Stimulated activated naive CD8-positive, alpha-beta T cell treated with anti-CD3 and anti-CD28 coated beads, Interleukin-15, Interleukin-2, amounts not matched to agents 100 ng/mL and 50 ng/mL, for 24 hours (primary cell): ENCODE measurements at regions not wholly inside any gene's neighbourhood (a gene's known extent, or its start where the extent isn't known, plus 50 kb on each side); places are given as distances from the start of the nearest gene placed in this dataset.
"Not testable (repeated sequence)": the region's sequence is repeated elsewhere in the genome, so short reads cannot be mapped to it uniquely, and the experiment has no call there.

ENCODE experiments used
- H3K27ac Mint-ChIP-seq: one replicate; pipeline ENCODE4 v1.8.0; 2021; ENCODE audit warnings: mild to moderate bottlenecking, mixed read lengths
- H3K27me3 Mint-ChIP-seq: one replicate; pipeline ENCODE4 v1.8.0; 2021; ENCODE audit warnings: mixed read lengths
- H3K36me3 Mint-ChIP-seq: one replicate; pipeline ENCODE4 v1.8.0; 2021; ENCODE audit warnings: low read depth, mixed read lengths
- H3K4me1 Mint-ChIP-seq: one replicate; pipeline ENCODE4 v1.8.0; 2021; ENCODE audit warnings: low read depth, mixed read lengths
- H3K4me3 Mint-ChIP-seq: one replicate; pipeline ENCODE4 v1.8.0; 2021; ENCODE audit warnings: mild to moderate bottlenecking, mixed read lengths
- H3K9me3 Mint-ChIP-seq: one replicate; pipeline ENCODE4 v1.8.0; 2021; ENCODE audit warnings: mixed read lengths

- H3K27ac Mint-ChIP-seq = no peak overlapping the region
- no peak overlapping the region for H3K4me3 Mint-ChIP-seq
- H3K9me3 Mint-ChIP-seq = no peaks in the 10 kb centered on the region
- H3K27me3 Mint-ChIP-seq = peaks cover 4% of the 10 kb centered on the region
- peaks cover 13% of the 10 kb centered on the region for H3K4me1 Mint-ChIP-seq
- H3K36me3 Mint-ChIP-seq = no peaks in the 10 kb centered on the region
Observed at GRCh38 chr1:181180407-181181031, 92.0 kb downstream of the IER5 start.

GRCh38 chr1:181181792-181182585 is 93.5 kb downstream of the IER5 start:
- Mint-ChIP-seq H3K36me3 (no peaks in the 10 kb centered on the region), H3K27ac (no peak overlapping the region), H3K27me3 (peaks cover 10% of the 10 kb centered on the region), H3K4me3 (no peak overlapping the region), H3K9me3 (no peaks in the 10 kb centered on the region), H3K4me1 (peaks cover 13% of the 10 kb centered on the region)

GRCh38 chr1:181184621-181185020 is 96.1 kb downstream of the IER5 start:
- peaks cover 15% of the 10 kb centered on the region for H3K27me3 Mint-ChIP-seq
- no peak overlapping the region for H3K4me3 Mint-ChIP-seq
- no peaks in the 10 kb centered on the region for H3K9me3 Mint-ChIP-seq
- H3K4me1 Mint-ChIP-seq = peaks cover 9% of the 10 kb centered on the region
- H3K36me3 Mint-ChIP-seq = no peaks in the 10 kb centered on the region
- no peak overlapping the region for H3K27ac Mint-ChIP-seq

- no peaks in the 10 kb centered on the region for H3K9me3 Mint-ChIP-seq
- no peak overlapping the region for H3K4me3 Mint-ChIP-seq
- H3K27me3 Mint-ChIP-seq = peaks cover 15% of the 10 kb centered on the region
- no peak overlapping the region for H3K27ac Mint-ChIP-seq
- no peaks in the 10 kb centered on the region for H3K36me3 Mint-ChIP-seq
- peaks cover under 1% of the 10 kb centered on the region for H3K4me1 Mint-ChIP-seq
Observed at GRCh38 chr1:181185461-181185860, 97.0 kb downstream of the IER5 start.

GRCh38 chr1:181186133-181186532 is 97.6 kb downstream of the IER5 start:
- peaks cover 15% of the 10 kb centered on the region for H3K27me3 Mint-ChIP-seq
- H3K27ac Mint-ChIP-seq, H3K36me3 Mint-ChIP-seq, H3K4me3 Mint-ChIP-seq, H3K9me3 Mint-ChIP-seq, H3K4me1 Mint-ChIP-seq: not testable (repeated sequence)

- Mint-ChIP-seq H3K27me3 (peaks cover 15% of the 10 kb centered on the region), H3K9me3 (no peaks in the 10 kb centered on the region), H3K4me1 (no peaks in the 10 kb centered on the region)
Observed at GRCh38 chr1:181187337-181188126, 99.0 kb downstream of the IER5 start.

GRCh38 chr1:181189245-181189644 is 100.7 kb downstream of the IER5 start:
- no peaks in the 10 kb centered on the region for H3K4me1 Mint-ChIP-seq
- peaks cover 18% of the 10 kb centered on the region for H3K27me3 Mint-ChIP-seq
- no peak overlapping the region for H3K27ac Mint-ChIP-seq
- H3K36me3 Mint-ChIP-seq = no peaks in the 10 kb centered on the region
- H3K4me3 Mint-ChIP-seq = no peak overlapping the region
- H3K9me3 Mint-ChIP-seq = no peaks in the 10 kb centered on the region

More at GRCh38 chr1:181187337-181188126, 99.0 kb downstream of the IER5 start:
- no peak overlapping the region for H3K27ac Mint-ChIP-seq
- no peaks in the 10 kb centered on the region for H3K36me3 Mint-ChIP-seq
- H3K4me3 Mint-ChIP-seq = no peak overlapping the region

- no peak overlapping the region for H3K27ac Mint-ChIP-seq
- H3K4me1 Mint-ChIP-seq = no peaks in the 10 kb centered on the region
- H3K4me3 Mint-ChIP-seq = no peak overlapping the region
- H3K36me3 Mint-ChIP-seq = no peaks in the 10 kb centered on the region
- no peaks in the 10 kb centered on the region for H3K9me3 Mint-ChIP-seq
- H3K27me3 Mint-ChIP-seq = peaks cover 18% of the 10 kb centered on the region
Observed at GRCh38 chr1:181189691-181190363, 101.3 kb downstream of the IER5 start.

GRCh38 chr1:181190364-181191035 is 102.0 kb downstream of the IER5 start:
- Mint-ChIP-seq H3K36me3 (no peaks in the 10 kb centered on the region), H3K4me1 (no peaks in the 10 kb centered on the region), H3K27me3 (peaks cover 15% of the 10 kb centered on the region), H3K27ac (no peak overlapping the region), H3K4me3 (no peak overlapping the region), H3K9me3 (no peaks in the 10 kb centered on the region)

GRCh38 chr1:181191494-181192040 is 103.1 kb downstream of the IER5 start:
- no peak overlapping the region for H3K4me3 Mint-ChIP-seq
- no peak overlapping the region for H3K27ac Mint-ChIP-seq
- peaks cover 15% of the 10 kb centered on the region for H3K27me3 Mint-ChIP-seq
- no peaks in the 10 kb centered on the region for H3K36me3 Mint-ChIP-seq
- no peaks in the 10 kb centered on the region for H3K9me3 Mint-ChIP-seq
- H3K4me1 Mint-ChIP-seq = no peaks in the 10 kb centered on the region

- Mint-ChIP-seq H3K9me3 (no peaks in the 10 kb centered on the region), H3K27me3 (peaks cover 15% of the 10 kb centered on the region), H3K4me1 (no peaks in the 10 kb centered on the region), H3K36me3 (no peaks in the 10 kb centered on the region), H3K27ac (no peak overlapping the region), H3K4me3 (no peak overlapping the region)
Observed at GRCh38 chr1:181192316-181192715, 103.8 kb downstream of the IER5 start.

GRCh38 chr1:181202986-181203555 is 114.6 kb downstream of the IER5 start:
- Mint-ChIP-seq H3K4me3 (no peak overlapping the region), H3K27me3 (peaks cover 6% of the 10 kb centered on the region), H3K36me3 (no peaks in the 10 kb centered on the region), H3K27ac (no peak overlapping the region), H3K9me3 (no peaks in the 10 kb centered on the region), H3K4me1 (no peaks in the 10 kb centered on the region)

- Mint-ChIP-seq H3K9me3 (no peaks in the 10 kb centered on the region), H3K27ac (no peak overlapping the region), H3K4me3 (no peak overlapping the region), H3K27me3 (no peaks in the 10 kb centered on the region), H3K36me3 (no peaks in the 10 kb centered on the region), H3K4me1 (no peaks in the 10 kb centered on the region)
Observed at GRCh38 chr1:181204530-181204929, 116.0 kb downstream of the IER5 start.

GRCh38 chr1:181205901-181206300 is 117.4 kb downstream of the IER5 start:
- H3K4me1 Mint-ChIP-seq = no peaks in the 10 kb centered on the region
- no peak overlapping the region for H3K4me3 Mint-ChIP-seq
- no peaks in the 10 kb centered on the region for H3K27me3 Mint-ChIP-seq
- H3K36me3 Mint-ChIP-seq = no peaks in the 10 kb centered on the region
- H3K27ac Mint-ChIP-seq = no peak overlapping the region
- H3K9me3 Mint-ChIP-seq = no peaks in the 10 kb centered on the region
